A549 (cell line): ENCODE measurements at regions not wholly inside any gene's neighbourhood (a gene's known extent, or its start where the extent isn't known, plus 50 kb on each side); places are given as distances from the start of the nearest gene placed in this dataset.

ENCODE experiments used
- CEBPB ChIP-seq, 2 experiments: fragments of >200 bp in 1 of 2; sonication (Bioruptor Twin) in 1 of 2; formaldehyde crosslinking in 1 of 2; IDR thresholded peaks; 2 replicates each; pipeline ENCODE4 v1.6.1; 2012 to 2016
- CHD2 ChIP-seq: fragments of 150-350 bp; IDR thresholded peaks from 2 replicates; pipeline ENCODE4 v1.6.1; 2014; ENCODE audit warnings: low read length; ENCODE audit not compliant: partially characterized antibody
- CHD4 ChIP-seq: fragments of 200-600 bp; sonication (generic); IDR thresholded peaks from 2 replicates; pipeline ENCODE4 v1.6.1; 2016; ENCODE audit warnings: antibody characterized with exemption, mild to moderate bottlenecking, borderline replicate concordance
- POLR2AphosphoS2 ChIP-seq: conservative IDR thresholded peaks from 2 replicates; pipeline ENCODE4 v1.6.1; 2012; ENCODE audit warnings: low read length, improper control_type of control experiment, inconsistent platforms
- RAD21 ChIP-seq, 2 experiments: fragments of >200 bp in 1 of 2; sonication (Bioruptor Twin) in 1 of 2; formaldehyde crosslinking in 1 of 2; IDR thresholded peaks in 1 of 2; conservative IDR thresholded peaks in 1 of 2; 2 replicates in 1 of 2; 3 replicates in 1 of 2; pipeline ENCODE4 v1.6.1; 2012 to 2018; ENCODE audit warnings: inconsistent platforms in 1 of 2
- SMC3 ChIP-seq: fragments of >200 bp; sonication (Bioruptor Twin); formaldehyde crosslinking; IDR thresholded peaks from 3 replicates; pipeline ENCODE4 v1.6.1; 2018; ENCODE audit warnings: inconsistent platforms
- ZFP36 ChIP-seq: fragments of 450-650 bp; IDR thresholded peaks from 2 replicates; pipeline ENCODE4 v1.6.1; 2014; ENCODE audit warnings: borderline replicate concordance; ENCODE audit not compliant: partially characterized antibody
- TF ChIP-seq, protein P1 (sequence below): fragments of >200 bp; sonication (Bioruptor Twin); formaldehyde crosslinking; IDR thresholded peaks from 3 replicates; pipeline ENCODE4 v1.5.1; 2016
- TF ChIP-seq, protein P2 (sequence below): fragments of 450-650 bp; IDR thresholded peaks from 2 replicates; pipeline ENCODE4 v1.6.1; 2014; ENCODE audit warnings: antibody characterized with exemption

DNA sequence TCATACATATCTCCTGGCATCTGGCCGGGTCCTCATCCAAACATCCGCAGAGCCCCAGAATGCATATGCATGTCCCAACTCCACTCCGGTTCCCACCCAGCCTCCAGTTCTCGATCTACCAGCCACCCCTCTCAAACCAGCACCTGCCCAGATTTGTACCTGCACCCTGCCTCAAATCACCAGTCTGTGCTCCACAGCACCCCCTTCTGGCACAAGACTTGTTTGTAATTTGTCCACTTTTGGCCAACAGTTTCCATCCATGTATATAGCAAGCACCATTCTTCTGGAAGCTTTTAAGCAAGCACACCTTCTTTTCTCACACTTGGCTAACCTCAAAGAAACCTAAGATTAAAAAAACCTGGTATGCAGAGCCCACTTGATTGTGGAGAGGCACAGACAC lies 644.1 kb downstream of the MID1IP1 start:
- TF ChIP-seq, protein P1, sequence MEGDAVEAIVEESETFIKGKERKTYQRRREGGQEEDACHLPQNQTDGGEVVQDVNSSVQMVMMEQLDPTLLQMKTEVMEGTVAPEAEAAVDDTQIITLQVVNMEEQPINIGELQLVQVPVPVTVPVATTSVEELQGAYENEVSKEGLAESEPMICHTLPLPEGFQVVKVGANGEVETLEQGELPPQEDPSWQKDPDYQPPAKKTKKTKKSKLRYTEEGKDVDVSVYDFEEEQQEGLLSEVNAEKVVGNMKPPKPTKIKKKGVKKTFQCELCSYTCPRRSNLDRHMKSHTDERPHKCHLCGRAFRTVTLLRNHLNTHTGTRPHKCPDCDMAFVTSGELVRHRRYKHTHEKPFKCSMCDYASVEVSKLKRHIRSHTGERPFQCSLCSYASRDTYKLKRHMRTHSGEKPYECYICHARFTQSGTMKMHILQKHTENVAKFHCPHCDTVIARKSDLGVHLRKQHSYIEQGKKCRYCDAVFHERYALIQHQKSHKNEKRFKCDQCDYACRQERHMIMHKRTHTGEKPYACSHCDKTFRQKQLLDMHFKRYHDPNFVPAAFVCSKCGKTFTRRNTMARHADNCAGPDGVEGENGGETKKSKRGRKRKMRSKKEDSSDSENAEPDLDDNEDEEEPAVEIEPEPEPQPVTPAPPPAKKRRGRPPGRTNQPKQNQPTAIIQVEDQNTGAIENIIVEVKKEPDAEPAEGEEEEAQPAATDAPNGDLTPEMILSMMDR, result no peak; the same call in 2 of the 3 replicates
- no peak for TF ChIP-seq POLR2AphosphoS2
- no peak for TF ChIP-seq CHD4
- TF ChIP-seq, protein P2, sequence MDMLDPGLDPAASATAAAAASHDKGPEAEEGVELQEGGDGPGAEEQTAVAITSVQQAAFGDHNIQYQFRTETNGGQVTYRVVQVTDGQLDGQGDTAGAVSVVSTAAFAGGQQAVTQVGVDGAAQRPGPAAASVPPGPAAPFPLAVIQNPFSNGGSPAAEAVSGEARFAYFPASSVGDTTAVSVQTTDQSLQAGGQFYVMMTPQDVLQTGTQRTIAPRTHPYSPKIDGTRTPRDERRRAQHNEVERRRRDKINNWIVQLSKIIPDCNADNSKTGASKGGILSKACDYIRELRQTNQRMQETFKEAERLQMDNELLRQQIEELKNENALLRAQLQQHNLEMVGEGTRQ, result no peak
- TF ChIP-seq CEBPB (IDR thresholded peaks at IDR 0.05), result no peak
- TF ChIP-seq ZFP36, result no peak
- no peak for TF ChIP-seq CHD2
- no peak for TF ChIP-seq SMC3
- 0 out of 5 replicates have a peak, but pooled peaks of 1 of the 2 experiments have one; percentile 10 for TF ChIP-seq RAD21 (conservative IDR thresholded peaks at IDR 0.05 in 1 of 2, IDR thresholded peaks at IDR 0.05 in 1 of 2)
